GM12874 (cell line): ENCODE measurements at regions not wholly inside any gene's neighbourhood (a gene's known extent, or its start where the extent isn't known, plus 50 kb on each side); places are given as distances from the start of the nearest gene placed in this dataset.

Source experiments
- TF ChIP-seq, protein P1 (sequence below): IDR thresholded peaks from 2 replicates; pipeline ENCODE4 v1.5.1; 2011; ENCODE audit warnings: low read depth, mild to moderate bottlenecking, control low read depth, low read length, moderate library complexity; ENCODE audit not compliant: insufficient read depth

DNA sequence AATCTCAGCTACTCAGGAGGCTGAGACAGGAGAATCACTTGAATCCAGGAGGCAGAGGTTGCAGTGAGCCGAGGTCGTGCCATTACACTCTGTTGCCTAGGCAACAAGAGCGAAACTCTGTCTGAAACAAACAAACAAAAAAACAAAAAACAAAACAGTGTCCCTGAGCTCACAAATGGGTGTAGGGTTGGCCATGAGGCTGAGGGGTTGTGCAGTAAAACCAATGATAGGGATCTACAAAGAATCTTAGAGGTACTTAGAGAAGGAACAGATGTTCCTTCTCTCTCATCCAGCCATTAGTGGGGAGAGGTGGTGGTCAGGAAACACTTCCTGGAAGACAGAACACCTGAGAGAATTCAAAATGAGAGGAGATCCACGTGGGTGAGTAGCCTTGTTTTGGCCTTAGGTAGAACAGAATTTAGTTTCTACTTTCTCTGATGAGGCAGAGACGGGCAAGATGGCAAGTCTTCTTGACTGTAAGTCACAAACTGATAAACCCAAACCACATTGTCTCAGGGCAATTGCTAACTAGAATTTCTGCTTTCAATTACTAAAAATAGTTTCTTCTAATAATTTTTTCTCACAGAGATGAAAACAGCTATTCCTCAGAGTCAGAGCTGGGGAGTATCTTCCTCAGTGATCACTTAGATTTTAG, 61.5 kb upstream of the PPM1B start:
- TF ChIP-seq, protein P1, sequence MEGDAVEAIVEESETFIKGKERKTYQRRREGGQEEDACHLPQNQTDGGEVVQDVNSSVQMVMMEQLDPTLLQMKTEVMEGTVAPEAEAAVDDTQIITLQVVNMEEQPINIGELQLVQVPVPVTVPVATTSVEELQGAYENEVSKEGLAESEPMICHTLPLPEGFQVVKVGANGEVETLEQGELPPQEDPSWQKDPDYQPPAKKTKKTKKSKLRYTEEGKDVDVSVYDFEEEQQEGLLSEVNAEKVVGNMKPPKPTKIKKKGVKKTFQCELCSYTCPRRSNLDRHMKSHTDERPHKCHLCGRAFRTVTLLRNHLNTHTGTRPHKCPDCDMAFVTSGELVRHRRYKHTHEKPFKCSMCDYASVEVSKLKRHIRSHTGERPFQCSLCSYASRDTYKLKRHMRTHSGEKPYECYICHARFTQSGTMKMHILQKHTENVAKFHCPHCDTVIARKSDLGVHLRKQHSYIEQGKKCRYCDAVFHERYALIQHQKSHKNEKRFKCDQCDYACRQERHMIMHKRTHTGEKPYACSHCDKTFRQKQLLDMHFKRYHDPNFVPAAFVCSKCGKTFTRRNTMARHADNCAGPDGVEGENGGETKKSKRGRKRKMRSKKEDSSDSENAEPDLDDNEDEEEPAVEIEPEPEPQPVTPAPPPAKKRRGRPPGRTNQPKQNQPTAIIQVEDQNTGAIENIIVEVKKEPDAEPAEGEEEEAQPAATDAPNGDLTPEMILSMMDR, result no peak

DNA sequence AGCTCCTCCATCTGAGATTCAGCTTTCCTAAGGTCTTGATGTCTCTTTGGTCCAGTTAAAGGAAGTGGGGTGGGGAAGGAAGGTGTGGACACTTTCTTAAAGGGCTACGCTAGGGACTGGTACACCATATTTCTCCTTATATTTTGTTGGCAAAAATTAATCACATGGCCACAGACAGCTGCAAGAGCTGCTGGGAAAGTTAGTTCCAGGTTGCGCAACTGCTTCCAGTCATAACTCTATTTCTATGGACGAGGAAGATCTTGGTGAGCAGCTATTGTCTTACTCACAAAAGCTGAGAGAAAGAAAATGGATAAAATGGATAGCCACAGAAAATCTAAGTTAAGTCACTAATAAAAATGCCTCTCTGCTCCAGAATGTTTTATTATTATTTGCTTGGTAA, 60.7 kb upstream of the PPM1B start:
- TF ChIP-seq, protein P1, result no peak

DNA sequence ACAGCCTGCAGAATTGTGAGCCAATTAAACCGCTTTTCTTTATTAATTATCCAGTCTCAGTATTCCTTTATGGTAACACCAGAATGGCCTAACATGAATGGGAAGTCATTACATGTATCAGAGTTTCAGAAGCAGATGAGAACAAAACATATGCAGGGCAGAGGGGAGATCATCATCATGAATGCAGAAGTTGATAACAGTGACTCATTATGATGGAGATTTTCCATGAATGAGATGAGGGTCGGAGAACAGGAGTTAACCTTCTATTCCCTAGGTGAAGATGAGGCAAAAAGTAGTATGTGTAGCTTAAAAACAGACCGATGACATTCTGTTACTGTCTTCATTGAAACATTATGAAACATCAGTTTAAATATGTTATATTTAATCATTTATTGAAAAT, 59.5 kb upstream of the PPM1B start:
- TF ChIP-seq, protein P1, result no peak

DNA sequence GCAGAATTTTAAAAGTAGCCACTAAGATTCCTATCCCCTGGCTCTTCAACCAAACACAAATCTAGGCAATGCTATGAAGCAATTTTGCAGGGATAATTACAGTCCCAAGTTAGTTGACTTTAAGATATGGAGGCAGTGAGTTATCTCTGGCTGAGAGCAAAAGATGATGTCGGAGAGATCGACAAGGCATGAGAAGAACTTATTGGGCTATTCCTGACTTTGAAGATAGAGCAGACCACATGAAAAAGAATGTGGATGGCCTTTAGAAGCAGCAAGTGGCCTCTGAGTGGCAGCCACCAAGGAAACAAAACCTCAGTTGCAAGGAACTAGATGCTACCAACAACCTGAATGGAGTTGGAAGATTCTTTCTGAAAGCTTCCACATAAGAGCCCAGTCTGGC, 58.2 kb upstream of the PPM1B start:
- TF ChIP-seq, protein P1, result no peak

DNA sequence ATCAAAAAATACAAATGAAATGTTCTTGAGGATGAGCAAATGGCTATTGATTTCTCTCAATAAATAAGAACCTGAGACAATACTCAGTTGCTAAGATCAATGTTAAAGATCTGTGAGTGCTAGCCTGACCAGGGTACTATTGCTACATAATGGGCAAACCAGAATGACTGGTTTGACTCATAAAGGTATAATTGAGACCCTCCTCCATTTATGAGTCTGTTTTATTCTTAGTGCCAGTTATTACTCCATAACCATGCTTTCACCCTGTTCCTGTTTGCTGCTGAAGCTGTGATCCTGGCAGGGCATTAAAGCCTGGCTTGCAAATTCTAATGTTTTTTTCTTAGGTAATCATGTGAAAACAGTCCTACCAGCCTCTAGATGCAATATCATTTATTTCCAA, 56.6 kb upstream of the PPM1B start:
- TF ChIP-seq, protein P1, result no peak

DNA sequence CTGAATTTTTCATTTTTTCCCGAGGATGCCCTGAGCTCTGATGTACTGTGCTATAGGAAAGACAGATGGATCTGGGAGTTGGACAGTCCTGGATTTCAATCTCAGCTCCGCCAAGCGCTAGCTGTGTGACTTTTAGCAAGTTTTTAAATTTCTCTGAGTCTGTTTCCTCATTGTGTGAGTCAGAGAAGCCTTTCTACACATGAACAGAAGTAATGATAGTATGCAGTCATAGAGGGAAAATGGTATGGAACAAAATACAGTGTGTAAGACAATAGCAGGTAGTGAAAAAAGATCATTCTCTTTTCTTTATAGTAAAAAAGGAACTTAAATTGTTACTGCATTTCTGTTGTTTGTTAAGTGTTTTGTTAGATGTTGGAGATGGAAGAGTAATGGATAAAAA, 52.4 kb upstream of the PPM1B start:
- TF ChIP-seq, protein P1, result no peak

DNA sequence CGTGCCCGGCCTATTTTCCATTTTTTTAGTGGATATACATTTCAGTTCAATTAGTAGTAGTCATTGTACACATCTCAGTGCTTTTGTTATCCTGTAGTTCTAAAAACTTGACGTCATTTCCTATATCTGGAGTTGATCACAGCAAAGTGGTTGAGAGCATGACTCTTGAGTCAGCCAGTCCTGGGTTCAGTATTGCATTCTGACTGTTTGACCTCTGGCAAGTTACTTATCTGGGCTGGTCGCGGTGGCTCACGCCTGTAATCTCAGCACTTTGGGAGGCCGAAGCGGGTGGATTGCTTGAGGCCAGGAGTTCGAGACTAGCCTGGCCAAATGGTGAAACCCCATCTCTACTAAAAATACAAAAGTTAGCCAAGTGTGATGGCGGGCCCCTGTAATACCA, 50.4 kb upstream of the PPM1B start:
- TF ChIP-seq, protein P1, result no peak
